ENCODE measurements at regions not wholly inside any gene's neighbourhood (a gene's known extent, or its start where the extent isn't known, plus 50 kb on each side); places are given as distances from the start of the nearest gene placed in this dataset.

- TF ChIP-seq SIN3A (IDR thresholded peaks at IDR 0.05; ENCODE audit: borderline replicate concordance, low read depth, low read length) (no peak), SNAI1 (CRISPR knock-in tag; IDR thresholded peaks at IDR 0.05; ENCODE audit: borderline replicate concordance) (no peak), CTCF (CRISPR knock-in tag; IDR thresholded peaks at IDR 0.05) (no peak), RARA (CRISPR knock-in tag; IDR thresholded peaks at IDR 0.05) (no peak)
Observed at GRCh38 chr4:23438764-23439163, 451.1 kb downstream of the PPARGC1A start.

All from HepG2 (cell line).